Liver (tissue), 7 donors: ENCODE measurements at regions not wholly inside any gene's neighbourhood (a gene's known extent, or its start where the extent isn't known, plus 50 kb on each side); places are given as distances from the start of the nearest gene placed in this dataset.

Experiments used
- DNase-seq: peaks from one replicate; pipeline ENCODE4 v3.0.0-alpha.2; 2017; ENCODE audit warnings: low spot score
- H3K27ac ChIP-seq, 2 donors: one replicate each; pipeline ENCODE4 v1.7.0; 2013; ENCODE audit warnings: inconsistent platforms in 2 of 2, low read length in 2 of 2, control low read depth in 1 of 2, low read depth in 1 of 2, mild to moderate bottlenecking in 1 of 2
- H3K27me3 ChIP-seq, 4 donors: one replicate each; pipeline versions ENCODE4 v1.6.1 to v1.7.0; 2013; ENCODE audit warnings: low read length in 3 of 4, inconsistent platforms in 1 of 4, mild to moderate bottlenecking in 1 of 4, moderate library complexity in 1 of 4; ENCODE audit not compliant: control insufficient read depth in 4 of 4, insufficient read depth in 4 of 4
- H3K36me3 ChIP-seq, 4 donors: one replicate each; pipeline versions ENCODE4 v1.6.1 to v1.7.0; 2013; ENCODE audit warnings: low read length in 3 of 4, mild to moderate bottlenecking in 3 of 4, low read depth in 1 of 4, moderate library complexity in 1 of 4; ENCODE audit not compliant: control insufficient read depth in 4 of 4, insufficient read depth in 3 of 4
- H3K4me1 ChIP-seq, 4 donors: one replicate each; pipeline versions ENCODE4 v1.6.1 to v1.7.0; 2013; ENCODE audit warnings: low read length in 3 of 4, mild to moderate bottlenecking in 3 of 4, moderate library complexity in 1 of 4; ENCODE audit not compliant: control insufficient read depth in 4 of 4, insufficient read depth in 4 of 4
- H3K4me3 ChIP-seq, 3 donors: one replicate each; pipeline versions ENCODE4 v1.6.1 to v1.7.0; 2013; ENCODE audit warnings: low read length in 3 of 3, control low read depth in 1 of 3, low read depth in 1 of 3, mild to moderate bottlenecking in 1 of 3
- H3K9ac ChIP-seq, 2 donors: one replicate each; pipeline ENCODE4 v1.7.0; 2013; ENCODE audit warnings: low read length in 2 of 2, mild to moderate bottlenecking in 2 of 2, moderate library complexity in 2 of 2, control low read depth in 1 of 2, low read depth in 1 of 2
- H3K9me3 ChIP-seq, 4 donors: one replicate each; pipeline versions ENCODE4 v1.6.1 to v1.7.0; 2013; ENCODE audit warnings: low read length in 3 of 4; ENCODE audit not compliant: control insufficient read depth in 4 of 4
- EGR1 ChIP-seq, 2 donors: IDR thresholded peaks; 2 replicates each; pipeline ENCODE4 v1.6.1; 2016 to 2018; ENCODE audit warnings: antibody characterized with exemption in 2 of 2, low read depth in 2 of 2
- FOXA1 ChIP-seq: IDR thresholded peaks from 2 replicates; pipeline ENCODE4 v1.6.1; 2016; ENCODE audit warnings: antibody characterized with exemption
- FOXA2 ChIP-seq: IDR thresholded peaks from 2 replicates; pipeline ENCODE4 v1.6.1; 2016; ENCODE audit warnings: antibody characterized with exemption
- HNF4A ChIP-seq, 2 donors: conservative IDR thresholded peaks; 2 replicates each; pipeline ENCODE4 v1.6.1; 2016; ENCODE audit warnings: antibody characterized with exemption in 2 of 2, mild to moderate bottlenecking in 2 of 2
- HNF4G ChIP-seq: IDR thresholded peaks from 2 replicates; pipeline ENCODE4 v1.6.1; 2016; ENCODE audit warnings: antibody characterized with exemption
- MAX ChIP-seq: IDR thresholded peaks from 2 replicates; pipeline ENCODE4 v1.6.1; 2016; ENCODE audit warnings: antibody characterized with exemption
- NR2F2 ChIP-seq: IDR thresholded peaks from 2 replicates; pipeline ENCODE4 v1.6.1; 2016; ENCODE audit warnings: antibody characterized with exemption
- RAD21 ChIP-seq, 2 donors: IDR thresholded peaks; 2 replicates each; pipeline ENCODE4 v1.6.1; 2016; ENCODE audit warnings: antibody characterized with exemption in 2 of 2, mild to moderate bottlenecking in 2 of 2
- REST ChIP-seq: IDR thresholded peaks from 2 replicates; pipeline ENCODE4 v1.6.1; 2016; ENCODE audit warnings: antibody characterized with exemption, mild to moderate bottlenecking
- SP1 ChIP-seq: IDR thresholded peaks from 2 replicates; pipeline ENCODE4 v1.6.1; 2018; ENCODE audit warnings: antibody characterized with exemption, mild to moderate bottlenecking
- TAF1 ChIP-seq: conservative IDR thresholded peaks from 2 replicates; pipeline ENCODE4 v1.6.1; 2016; ENCODE audit warnings: antibody characterized with exemption, mild to moderate bottlenecking
- ZBTB33 ChIP-seq: IDR thresholded peaks from 2 replicates; pipeline ENCODE4 v1.6.1; 2016; ENCODE audit warnings: antibody characterized with exemption
- WGBS: extraction: QIAGEN DNeasy Blood & Tissue Kit; methylation state at CpG from one replicate; pipeline ENCODE4 v1.1.7; 2013; 5-methylcytosine and 5-hydroxymethylcytosine counted together
- donor health status: healthy.
- donor health status: healthy.
- donor health status: healthy.
- donor health status: healthy.

- TF ChIP-seq REST, result no peak
These were observed 83.4 kb upstream of the LRPAP1 start (continued) for GRCh38 chr4:3615386-3616286.

GRCh38 chr4:3614731-3614980 lies 82.4 kb upstream of the LRPAP1 start:
- no peak for TF ChIP-seq RAD21 (IDR thresholded peaks at IDR 0.05)
- no peak for TF ChIP-seq MAX
- TF ChIP-seq HNF4A (conservative IDR thresholded peaks at IDR 0.05), result no peak
- TF ChIP-seq EGR1 (IDR thresholded peaks at IDR 0.05; ENCODE audit: low read depth in 2 of 2), result no peak
- TF ChIP-seq FOXA1, result no peak
- no peak for TF ChIP-seq SP1
- TF ChIP-seq REST, result no peak
- H3K27me3 ChIP-seq, result no peaks in the 10 kb centered on the region
- H3K27ac ChIP-seq, result no peak overlapping the region
- DNase-seq, result no peak
- 92% methylated on average over 8 of the region's 8 CpGs for WGBS
- H3K9me3 ChIP-seq, result no peaks in the 10 kb centered on the region
- no peak overlapping the region for H3K4me3 ChIP-seq
- H3K36me3 ChIP-seq, result no peaks in the 10 kb centered on the region
- H3K9ac ChIP-seq, result no peak overlapping the region
- no peaks in the 10 kb centered on the region for H3K4me1 ChIP-seq

- no peak overlapping the region for H3K27ac ChIP-seq
- TF ChIP-seq HNF4G (no peak), FOXA2 (no peak), TAF1 (no peak), ZBTB33 (no peak), NR2F2 (no peak)
- H3K9ac ChIP-seq, result no peak overlapping the region
- H3K9me3 ChIP-seq, result no peaks in the 10 kb centered on the region
- WGBS, result 58% methylated on average over 25 of the region's 25 CpGs
- DNase-seq, result peak; percentile 57
- no peaks in the 10 kb centered on the region for H3K4me1 ChIP-seq
- H3K4me3 ChIP-seq, result no peak overlapping the region
- no peaks in the 10 kb centered on the region for H3K36me3 ChIP-seq
- no peaks in the 10 kb centered on the region for H3K27me3 ChIP-seq
These were observed 81.9 kb upstream of the LRPAP1 start for GRCh38 chr4:3613967-3614730.
